ENCODE measurements at regions not wholly inside any gene's neighbourhood (a gene's known extent, or its start where the extent isn't known, plus 50 kb on each side); places are given as distances from the start of the nearest gene placed in this dataset.
"Not testable (repeated sequence)": the region's sequence is repeated elsewhere in the genome, so short reads cannot be mapped to it uniquely, and the experiment has no call there.

GRCh38 chr13:79915114-79915811 lies 425.7 kb downstream of the SPRY2 start:
- no peak for DNase-seq

- DNase-seq: no peak
Measured at GRCh38 chr13:79913141-79913827, 427.6 kb downstream of the SPRY2 start.

- DNase-seq: no peak
Measured at GRCh38 chr13:79912403-79912802, 428.5 kb downstream of the SPRY2 start.

- no peak for DNase-seq
Measured at GRCh38 chr13:79910875-79911540, 429.9 kb downstream of the SPRY2 start.

- peak; percentile 78 for DNase-seq
Measured at GRCh38 chr13:79909644-79910043, 428.7 kb downstream of the NDFIP2 start.

- DNase-seq: no peak
Measured at GRCh38 chr13:79908381-79908780, 427.4 kb downstream of the NDFIP2 start.

- no peak for DNase-seq
Measured at GRCh38 chr13:79907527-79907926, 426.6 kb downstream of the NDFIP2 start.

- no peak for DNase-seq
Measured at GRCh38 chr13:79906345-79906744, 425.4 kb downstream of the NDFIP2 start.

- DNase-seq: no peak
Measured at GRCh38 chr13:79905018-79905417, 424.1 kb downstream of the NDFIP2 start.

GRCh38 chr13:79904581-79904980 lies 423.6 kb downstream of the NDFIP2 start:
- DNase-seq: no peak

DNA sequence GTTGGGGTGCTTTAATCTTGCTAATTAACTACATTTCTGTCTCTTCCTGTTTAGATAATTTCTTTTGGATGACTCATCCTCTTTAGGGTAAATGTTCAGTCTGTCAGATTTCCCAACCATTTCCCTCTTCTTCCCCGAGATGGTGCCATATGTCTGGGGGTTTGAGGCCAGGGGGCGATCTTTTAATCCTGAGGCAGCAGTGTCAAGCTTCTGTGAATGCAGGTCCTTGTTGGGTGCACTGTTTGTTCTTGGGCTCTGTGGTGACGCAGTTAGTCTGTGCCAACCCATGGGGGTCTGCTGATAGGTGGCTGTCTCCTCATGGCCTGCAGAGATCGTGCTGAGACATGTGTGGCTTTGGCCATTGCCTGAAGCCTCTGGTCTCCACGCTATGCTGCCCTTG lies 420.4 kb downstream of the NDFIP2 start:
- DNase-seq: no peak

DNA sequence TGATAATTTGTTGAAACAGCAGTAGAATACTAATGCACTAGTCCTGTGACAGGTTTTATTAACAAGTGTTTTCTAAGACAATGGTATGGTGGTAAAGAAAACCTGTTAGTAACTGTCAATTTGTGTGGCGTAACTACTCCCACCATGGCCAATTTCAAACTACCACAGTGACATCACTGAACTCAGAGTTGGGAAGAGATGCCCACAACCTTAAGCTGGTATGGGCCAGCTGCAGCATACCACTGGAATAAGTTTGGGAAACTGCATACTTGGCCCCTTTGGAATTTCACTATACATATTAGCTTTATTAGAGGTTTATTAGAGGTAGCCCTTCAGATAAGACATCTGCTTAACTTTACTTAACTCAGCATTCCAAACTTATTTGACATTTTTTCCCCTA lies 419.4 kb downstream of the NDFIP2 start:
- DNase-seq: no peak

DNA sequence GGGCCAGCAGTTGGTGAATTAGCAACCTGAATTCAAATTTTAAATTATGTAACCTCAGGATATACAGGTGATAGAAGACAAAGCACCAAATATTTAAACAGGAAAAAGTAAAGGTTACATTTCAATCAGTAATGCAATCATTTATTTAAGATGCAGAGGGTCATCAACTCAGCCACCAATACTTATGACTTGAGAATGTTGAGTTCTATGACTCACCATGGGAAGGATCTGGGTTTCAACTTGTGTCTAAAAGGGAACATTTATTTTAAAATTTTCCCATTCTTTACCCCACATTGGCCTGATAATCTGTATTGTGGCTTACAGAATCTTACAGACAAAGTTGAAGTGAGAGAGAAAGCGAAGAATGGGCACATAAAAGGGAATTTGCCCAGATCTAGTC lies 418.0 kb downstream of the NDFIP2 start:
- DNase-seq: no peak

DNA sequence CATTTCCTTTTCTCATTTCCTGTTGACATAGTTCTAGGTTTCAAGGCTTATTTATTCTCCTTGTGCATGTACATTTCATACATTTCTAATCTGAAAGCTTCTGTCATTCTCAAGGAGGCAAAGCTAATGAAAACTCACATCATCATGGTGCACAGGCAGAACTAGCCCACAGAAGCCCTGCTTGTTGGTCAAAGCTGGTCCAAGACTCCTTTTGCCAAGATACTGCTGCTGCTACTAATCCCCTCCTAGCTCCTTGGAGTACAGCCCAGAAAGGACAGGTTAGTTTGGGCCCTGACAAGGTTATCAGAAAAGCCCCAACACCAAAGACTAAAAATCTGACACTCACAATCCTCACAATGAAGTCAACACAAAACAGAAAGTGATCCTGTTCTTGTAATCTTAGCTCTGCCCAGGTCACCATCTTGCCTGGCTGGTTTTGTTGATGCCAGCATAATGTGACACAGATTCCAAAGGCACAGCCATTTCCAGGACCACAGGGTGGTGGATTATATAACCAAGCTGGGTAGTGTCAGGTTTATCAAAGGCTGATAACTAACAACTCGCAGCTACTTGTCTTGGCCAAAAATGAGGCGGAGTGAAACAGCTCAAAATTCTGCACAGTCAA lies 417.4 kb downstream of the NDFIP2 start:
- DNase-seq: no peak

- DNase-seq: no peak
Measured at GRCh38 chr13:79896851-79897250, 415.9 kb downstream of the NDFIP2 start.

GRCh38 chr13:79895416-79895815 lies 414.5 kb downstream of the NDFIP2 start:
- no peak for DNase-seq

DNA sequence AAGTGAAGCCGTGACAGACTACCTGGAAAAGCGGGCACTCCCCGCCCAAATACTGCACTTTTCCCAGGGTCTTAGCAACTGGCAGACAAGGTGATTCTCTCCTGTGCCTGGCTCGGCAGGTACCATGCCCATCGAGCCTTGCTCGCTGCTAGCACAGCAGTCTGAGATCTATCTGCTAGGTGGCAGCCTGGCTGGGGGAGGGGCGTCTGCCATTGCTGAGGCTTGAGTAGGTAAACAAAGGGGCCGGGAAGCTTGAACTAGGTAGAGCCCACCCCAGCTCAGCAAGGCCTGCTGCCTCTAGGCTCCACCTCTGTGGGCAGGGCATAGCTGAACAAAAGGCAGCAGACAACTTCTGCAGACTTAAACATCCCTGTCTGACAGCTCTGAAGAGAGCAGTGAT lies 406.3 kb downstream of the NDFIP2 start:
- not testable (repeated sequence) for DNase-seq

GRCh38 chr13:79886601-79887000 lies 405.6 kb downstream of the NDFIP2 start:
- no peak for DNase-seq

DNA sequence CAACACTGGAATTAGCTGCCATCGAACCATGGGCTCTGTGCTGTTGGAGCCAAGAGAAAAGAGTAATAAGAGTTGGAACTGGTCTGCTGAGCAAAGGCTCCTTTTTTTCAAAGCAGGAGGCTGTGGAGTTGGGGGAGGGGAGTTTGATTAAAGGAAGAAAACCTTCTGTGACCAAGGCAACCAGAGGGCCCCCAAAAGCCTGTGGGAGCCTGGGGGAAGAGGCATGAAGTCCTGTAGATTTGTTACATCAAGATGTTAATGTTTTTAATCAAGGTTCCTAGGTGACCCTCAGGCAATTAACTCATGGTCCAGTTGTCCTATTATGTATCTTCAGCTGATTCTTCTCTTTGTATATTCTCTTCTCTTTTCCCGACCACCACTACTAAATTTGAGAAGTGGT lies 403.9 kb downstream of the NDFIP2 start:
- DNase-seq: no peak

- DNase-seq: no peak
Measured at GRCh38 chr13:79883216-79883615, 402.3 kb downstream of the NDFIP2 start.

DNA sequence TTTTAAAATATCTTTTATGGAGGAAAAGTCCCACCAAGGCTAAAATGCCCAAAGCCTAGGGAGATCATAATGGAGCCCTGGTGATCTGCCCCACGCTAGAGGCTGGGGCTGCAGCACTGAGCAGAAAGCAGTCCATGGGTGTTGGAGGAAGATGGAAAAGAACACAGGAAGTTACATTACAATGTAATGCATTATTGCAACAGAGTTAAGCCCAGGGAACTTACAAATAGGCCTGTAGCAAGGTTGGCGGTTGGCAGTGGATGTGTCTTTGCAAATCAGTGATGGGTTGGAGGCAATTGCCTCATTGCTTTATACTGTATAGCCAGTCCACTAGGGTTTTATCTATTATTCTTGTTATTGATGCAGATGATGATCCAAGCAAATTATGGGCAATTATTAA lies 399.9 kb downstream of the NDFIP2 start:
- DNase-seq: no peak

- no peak for DNase-seq
Measured at GRCh38 chr13:79874396-79875360, 393.7 kb downstream of the NDFIP2 start.

Measured in left kidney (tissue), 1 donor.